ENCODE measurements at regions not wholly inside any gene's neighbourhood (a gene's known extent, or its start where the extent isn't known, plus 50 kb on each side); places are given as distances from the start of the nearest gene placed in this dataset.
A peak's percentile ranks its signal among the peaks of the same experiment; 100 is the strongest.

DNA sequence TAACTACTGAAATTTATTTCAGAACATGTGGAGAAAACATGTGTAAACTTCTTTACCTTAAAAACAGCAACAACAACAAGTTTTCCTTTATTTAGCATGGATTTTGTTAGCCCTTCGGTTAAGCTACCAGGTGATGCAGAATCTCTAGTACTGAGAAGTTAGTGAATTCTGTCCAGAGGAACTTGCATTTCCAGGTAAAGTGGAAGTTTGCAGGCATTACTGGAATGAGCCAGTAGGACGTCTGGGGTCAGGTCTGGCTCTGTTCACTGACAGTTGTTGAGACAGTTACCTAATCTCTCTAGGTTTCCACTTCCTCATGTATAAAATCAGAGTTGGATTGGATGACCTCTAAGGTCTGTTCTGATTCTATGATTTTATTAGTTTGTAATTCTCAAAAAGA, 244.3 kb downstream of the OLFM4 start:
- no peak overlapping the region for H3K9ac ChIP-seq (replicated peaks in 1 of 4; ENCODE audit: extremely low read depth in 1 of 4, low read depth in 3 of 4, low read length in 3 of 4)
- H2BK20ac ChIP-seq (ENCODE audit: low read length): no peak overlapping the region
- H3K23me2 ChIP-seq (ENCODE audit: low read depth, low read length): no peaks in the 10 kb centered on the region
- H3K14ac ChIP-seq (ENCODE audit: insufficient read length): no peak overlapping the region
- peaks cover 0 to 3% of the 10 kb centered on the region in 2 experiments for H4K20me1 ChIP-seq (replicated peaks in 1 of 2; ENCODE audit: control insufficient read depth in 1 of 2, insufficient read depth in 2 of 2, low read length in 2 of 2)
- no peak for DNase-seq (ENCODE audit: low read depth in 1 of 2, low spot score in 2 of 2)
- H2BK120ac ChIP-seq (replicated peaks; ENCODE audit: low read depth, low read length): no peak overlapping the region
- no peaks in the 10 kb centered on the region for H3K79me1 ChIP-seq (ENCODE audit: low read depth, low read length)
- no peaks in the 10 kb centered on the region for H3K9me3 ChIP-seq (ENCODE audit: insufficient read depth in 2 of 2, low read depth in 1 of 2, low read length in 1 of 2)
- H3K23ac ChIP-seq (ENCODE audit: insufficient read length): no peak overlapping the region
- WGBS, 2 experiments (ENCODE audit: extremely low coverage in 1 of 2, insufficient coverage in 1 of 2, insufficient read length in 1 of 2, insufficient replicate concordance in 2 of 2, low coverage in 1 of 2, low lambda C conversion rate in 2 of 2, missing lambda C conversion rate in 1 of 2): 69% methylated on average over 2 of the region's 2 CpGs; no CpG with 5 or more reads in 1 of the 2 experiments
- CTCF ChIA-PET (ENCODE audit: partially characterized antibody): interaction anchor here (1.3 to 2.5 kb wide), 3 partner anchors 10 to 22 kb away, joined by 3 to 10 read pairs (median 4); no protein-coding TSS in a partner anchor
- POLR2A ChIA-PET (ENCODE audit: partially characterized antibody): no interaction called here
- H2BK15ac ChIP-seq (ENCODE audit: low read length): no peak overlapping the region
- no peak overlapping the region for H2BK5ac ChIP-seq (ENCODE audit: low read depth, low read length)
- H4K5ac ChIP-seq (ENCODE audit: insufficient read length, low read depth, low read length): no peak overlapping the region
- H2AFZ ChIP-seq (ENCODE audit: low read length): no peak overlapping the region
- H3K56ac ChIP-seq (replicated peaks; ENCODE audit: insufficient read length, low read depth, low read length): no peak overlapping the region
- H3K4me2 ChIP-seq (ENCODE audit: insufficient read depth in 1 of 2, low read depth in 2 of 2, low read length in 2 of 2): no peak overlapping the region
- TF ChIP-seq SRF (IDR thresholded peaks at IDR 0.05; ENCODE audit: low read depth, low read length): no peak
- no peak for TF ChIP-seq SIN3A (conservative IDR thresholded peaks at IDR 0.05 in 1 of 2, IDR thresholded peaks at IDR 0.05 in 1 of 2; ENCODE audit: low read depth in 1 of 2, low read length in 2 of 2)
- no peak for TF ChIP-seq TAF1 (IDR thresholded peaks at IDR 0.05; ENCODE audit: low read depth, low read length)
- TF ChIP-seq MAFK (IDR thresholded peaks at IDR 0.05; ENCODE audit: low read depth, low read length): no peak
- no peak for TF ChIP-seq HDAC2 (IDR thresholded peaks at IDR 0.05; ENCODE audit: borderline replicate concordance in 1 of 2, low read depth in 2 of 2, low read length in 2 of 2)
- TF ChIP-seq BCL11A (IDR thresholded peaks at IDR 0.05; ENCODE audit: low read depth in 2 of 2, low read length in 2 of 2): no peak
- TF ChIP-seq, protein P1, sequence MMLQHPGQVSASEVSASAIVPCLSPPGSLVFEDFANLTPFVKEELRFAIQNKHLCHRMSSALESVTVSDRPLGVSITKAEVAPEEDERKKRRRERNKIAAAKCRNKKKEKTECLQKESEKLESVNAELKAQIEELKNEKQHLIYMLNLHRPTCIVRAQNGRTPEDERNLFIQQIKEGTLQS (IDR thresholded peaks at IDR 0.05; ENCODE audit: insufficient read depth, low read depth, low read length): no peak
- TF ChIP-seq, protein P2, sequence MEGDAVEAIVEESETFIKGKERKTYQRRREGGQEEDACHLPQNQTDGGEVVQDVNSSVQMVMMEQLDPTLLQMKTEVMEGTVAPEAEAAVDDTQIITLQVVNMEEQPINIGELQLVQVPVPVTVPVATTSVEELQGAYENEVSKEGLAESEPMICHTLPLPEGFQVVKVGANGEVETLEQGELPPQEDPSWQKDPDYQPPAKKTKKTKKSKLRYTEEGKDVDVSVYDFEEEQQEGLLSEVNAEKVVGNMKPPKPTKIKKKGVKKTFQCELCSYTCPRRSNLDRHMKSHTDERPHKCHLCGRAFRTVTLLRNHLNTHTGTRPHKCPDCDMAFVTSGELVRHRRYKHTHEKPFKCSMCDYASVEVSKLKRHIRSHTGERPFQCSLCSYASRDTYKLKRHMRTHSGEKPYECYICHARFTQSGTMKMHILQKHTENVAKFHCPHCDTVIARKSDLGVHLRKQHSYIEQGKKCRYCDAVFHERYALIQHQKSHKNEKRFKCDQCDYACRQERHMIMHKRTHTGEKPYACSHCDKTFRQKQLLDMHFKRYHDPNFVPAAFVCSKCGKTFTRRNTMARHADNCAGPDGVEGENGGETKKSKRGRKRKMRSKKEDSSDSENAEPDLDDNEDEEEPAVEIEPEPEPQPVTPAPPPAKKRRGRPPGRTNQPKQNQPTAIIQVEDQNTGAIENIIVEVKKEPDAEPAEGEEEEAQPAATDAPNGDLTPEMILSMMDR (IDR thresholded peaks at IDR 0.05; ENCODE audit: control extremely low read depth in 1 of 3, insufficient read depth in 1 of 3, low read depth in 1 of 3, low read length in 3 of 3): peak in 1 of 3 experiments; percentile 20; a peak in 1 of 4 replicates
- TF ChIP-seq, protein P3, sequence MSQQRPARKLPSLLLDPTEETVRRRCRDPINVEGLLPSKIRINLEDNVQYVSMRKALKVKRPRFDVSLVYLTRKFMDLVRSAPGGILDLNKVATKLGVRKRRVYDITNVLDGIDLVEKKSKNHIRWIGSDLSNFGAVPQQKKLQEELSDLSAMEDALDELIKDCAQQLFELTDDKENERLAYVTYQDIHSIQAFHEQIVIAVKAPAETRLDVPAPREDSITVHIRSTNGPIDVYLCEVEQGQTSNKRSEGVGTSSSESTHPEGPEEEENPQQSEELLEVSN (IDR thresholded peaks at IDR 0.05): no peak
- no peak overlapping the region for H3K27ac ChIP-seq (ENCODE audit: low read depth, low read length)
- no peak overlapping the region for H3K4me3 ChIP-seq (ENCODE audit: extremely low read depth in 1 of 4, insufficient read depth in 2 of 4, low read depth in 3 of 4, low read length in 4 of 4)
- peaks cover 0 to 12% (median 6%) of the 10 kb centered on the region in 4 experiments; a peak in 6 of 7 replicates for H3K4me1 ChIP-seq (replicated peaks in 1 of 4; ENCODE audit: control insufficient read depth in 3 of 4, insufficient read depth in 4 of 4, low read length in 3 of 4)
- FAIRE-seq: peak; percentile 62
- no peaks in the 10 kb centered on the region for H3K36me3 ChIP-seq (ENCODE audit: control insufficient read depth in 2 of 4, insufficient read depth in 4 of 4, low read length in 3 of 4)
- H2BK12ac ChIP-seq (ENCODE audit: low read depth, low read length): no peak overlapping the region
- no peak overlapping the region for H3K18ac ChIP-seq (ENCODE audit: extremely low read depth, low read length)
- H3K79me2 ChIP-seq (ENCODE audit: control insufficient read depth in 1 of 2, insufficient read depth in 2 of 2, low read length in 2 of 2): no peaks in the 10 kb centered on the region
- H4K91ac ChIP-seq (replicated peaks; ENCODE audit: insufficient read length, low read length): no peak overlapping the region
- H2AK5ac ChIP-seq (ENCODE audit: low read depth, low read length): no peak overlapping the region
- H3K4ac ChIP-seq (replicated peaks; ENCODE audit: insufficient read length, low read depth, low read length): no peak overlapping the region
- H4K8ac ChIP-seq (ENCODE audit: extremely low read depth, insufficient read depth, low read length): no peak overlapping the region
- peaks cover 27 to 74% (median 56%) of the 10 kb centered on the region in 4 experiments for H3K27me3 ChIP-seq (replicated peaks in 1 of 4; ENCODE audit: control insufficient read depth in 3 of 4, extremely low read depth in 1 of 4, insufficient read depth in 3 of 4, low read length in 3 of 4)
